T-cell (primary cell): ENCODE measurements at regions not wholly inside any gene's neighbourhood (a gene's known extent, or its start where the extent isn't known, plus 50 kb on each side); places are given as distances from the start of the nearest gene placed in this dataset.
"Not testable (repeated sequence)": the region's sequence is repeated elsewhere in the genome, so short reads cannot be mapped to it uniquely, and the experiment has no call there.

Experiments
- ATAC-seq, 4 experiments: fragments of 200-7000 bp in 3 of 4; fragments of 150-1000 bp in 1 of 4; cut with Tn5 transposase; replicated peaks in 1 of 4; 1 replicate in 3 of 4; 2 replicates in 1 of 4; pipeline ENCODE4 v1.10.0; 2021; ENCODE audit warnings: moderate library complexity in 3 of 4, mild to moderate bottlenecking in 2 of 4, moderate number of reproducible peaks in 1 of 4
- CTCF ChIA-PET, 2 donors: fragments of 300-600 bp; sonication (Branson Sonifier 250); formaldehyde crosslinking; loops; one replicate each; lab custom pipeline; 2022; ENCODE audit warnings: antibody characterized with exemption in 2 of 2; lab: Charles Lee
- POLR2A ChIA-PET, 2 donors: fragments of 300-600 bp; sonication (Branson Sonifier 250); formaldehyde crosslinking; loops; one replicate each; lab custom pipeline; 2022; ENCODE audit warnings: antibody characterized with exemption in 2 of 2; lab: Charles Lee
- DNase-seq, 35 experiments: peaks; one replicate each; pipeline versions ENCODE4 v3.0.0 to v3.0.0-alpha.2; 2013 to 2023
- H3K27ac ChIP-seq: one replicate; pipeline ENCODE4 v1.5.1; 2013; ENCODE audit warnings: low read length
- H3K27me3 ChIP-seq, 2 experiments: replicated peaks in 1 of 2; 1 replicate in 1 of 2; 2 replicates in 1 of 2; pipeline versions ENCODE4 v1.6.1 to v1.7.0; 2013; ENCODE audit warnings: low read length in 1 of 2, mixed read lengths in 1 of 2; ENCODE audit not compliant: control insufficient read depth in 2 of 2, insufficient read depth in 2 of 2; ENCODE audit errors: extremely low read depth in 1 of 2
- H3K36me3 ChIP-seq, 2 donors: 1 replicate in 1 of 2; 2 replicates in 1 of 2; pipeline versions ENCODE4 v1.6.1 to v1.7.0; 2013; ENCODE audit warnings: low read length in 1 of 2; ENCODE audit not compliant: control insufficient read depth in 2 of 2, insufficient read depth in 1 of 2; ENCODE audit errors: extremely low read depth in 1 of 2
- H3K4me1 ChIP-seq, 2 experiments: 1 replicate in 1 of 2; 2 replicates in 1 of 2; pipeline versions ENCODE4 v1.6.1 to v1.7.0; 2013; ENCODE audit warnings: low read length in 2 of 2, mixed read lengths in 1 of 2; ENCODE audit not compliant: insufficient read depth in 2 of 2, control insufficient read depth in 1 of 2; ENCODE audit errors: extremely low read depth in 1 of 2
- H3K4me3 ChIP-seq, 2 donors: 1 replicate in 1 of 2; 2 replicates in 1 of 2; pipeline versions ENCODE4 v1.5.1 to v1.7.0; 2013; ENCODE audit warnings: mild to moderate bottlenecking in 2 of 2, low read length in 1 of 2, moderate library complexity in 1 of 2; ENCODE audit not compliant: control insufficient read depth in 1 of 2; ENCODE audit errors: extremely low read depth in 1 of 2
- H3K9me3 ChIP-seq: 2 replicates; pipeline ENCODE4 v1.7.0; 2013
- H3K27ac Mint-ChIP-seq, 2 donors: one replicate each; pipeline ENCODE4 v1.8.0; 2020 to 2021; ENCODE audit warnings: mild to moderate bottlenecking in 2 of 2, mixed read lengths in 2 of 2
- H3K27me3 Mint-ChIP-seq, 2 donors: one replicate each; pipeline ENCODE4 v1.8.0; 2021 to 2022; ENCODE audit warnings: mixed read lengths in 2 of 2
- H3K36me3 Mint-ChIP-seq: one replicate; pipeline ENCODE4 v1.8.0; 2021; ENCODE audit warnings: mixed read lengths
- H3K4me1 Mint-ChIP-seq, 3 donors: one replicate each; pipeline ENCODE4 v1.8.0; 2020 to 2022; ENCODE audit warnings: mixed read lengths in 3 of 3, mild to moderate bottlenecking in 1 of 3
- H3K4me3 Mint-ChIP-seq, 3 donors: one replicate each; pipeline ENCODE4 v1.8.0; 2020 to 2022; ENCODE audit warnings: mild to moderate bottlenecking in 3 of 3, mixed read lengths in 3 of 3, moderate library complexity in 3 of 3
- H3K9me3 Mint-ChIP-seq, 3 donors: one replicate each; pipeline ENCODE4 v1.8.0; 2020 to 2022; ENCODE audit warnings: mixed read lengths in 3 of 3
- WGBS: methylation state at CpG from one replicate; pipeline ENCODE4 v1.1.5; 2013; ENCODE audit warnings: missing lambda C conversion rate; ENCODE audit not compliant: insufficient coverage; 5-methylcytosine and 5-hydroxymethylcytosine counted together

- Mint-ChIP-seq H3K4me1 (no peaks in the 10 kb centered on the region), H3K4me3 (no peak overlapping the region), H3K9me3 (peaks cover 0 to 5% (median 5%) of the 10 kb centered on the region in 3 donors), H3K36me3 (no peaks in the 10 kb centered on the region), H3K27me3 (peaks cover 24 to 36% of the 10 kb centered on the region in 2 donors), H3K27ac (no peak overlapping the region)
- no peaks in the 10 kb centered on the region for H3K9me3 ChIP-seq
- no peaks in the 10 kb centered on the region for H3K4me1 ChIP-seq
- H3K27ac ChIP-seq = no peak overlapping the region
- ChIA-PET CTCF (no interaction called here), POLR2A (interaction anchor here in 1 of 2 donors (0.5 kb wide), 1 partner anchor 285 kb away, joined by 3 read pairs; no protein-coding TSS in a partner anchor)
- DNase-seq (no peak), ATAC-seq (no peak)
- no peaks in the 10 kb centered on the region for H3K36me3 ChIP-seq
- H3K4me3 ChIP-seq = no peak overlapping the region
- H3K27me3 ChIP-seq = peaks cover 0 to 21% of the 10 kb centered on the region in 2 experiments
- WGBS = 57% methylated on average over 1 of the region's 1 CpG
Observed at GRCh38 chr11:34773211-34773610, 143.0 kb downstream of the APIP start.

- peaks cover 0 to 5% (median 3%) of the 10 kb centered on the region in 3 donors for H3K9me3 Mint-ChIP-seq
- ATAC-seq (no peak), DNase-seq (no peak)
- H3K4me3 Mint-ChIP-seq = no peak overlapping the region
- Histone ChIP-seq H3K4me1 (no peaks in the 10 kb centered on the region), H3K27me3 (peaks cover 0 to 21% of the 10 kb centered on the region in 2 experiments), H3K27ac (no peak overlapping the region), H3K36me3 (no peaks in the 10 kb centered on the region), H3K9me3 (no peaks in the 10 kb centered on the region), H3K4me3 (no peak overlapping the region)
- H3K4me1 Mint-ChIP-seq = no peaks in the 10 kb centered on the region
- no peak overlapping the region for H3K27ac Mint-ChIP-seq
- H3K36me3 Mint-ChIP-seq = no peaks in the 10 kb centered on the region
- CTCF ChIA-PET = no interaction called here
- POLR2A ChIA-PET = no interaction called here
- no CpG with 5 or more reads among the region's 1 CpG for WGBS
- peaks cover 21 to 30% of the 10 kb centered on the region in 2 donors for H3K27me3 Mint-ChIP-seq
Observed at GRCh38 chr11:34770111-34770510, 146.1 kb downstream of the APIP start.

- Histone ChIP-seq H3K36me3 (no peaks in the 10 kb centered on the region), H3K27me3 (peaks cover 0 to 21% of the 10 kb centered on the region in 2 experiments), H3K4me3 (no peak overlapping the region), H3K27ac (no peak overlapping the region), H3K4me1 (no peaks in the 10 kb centered on the region), H3K9me3 (no peaks in the 10 kb centered on the region)
- Mint-ChIP-seq H3K4me1 (no peaks in the 10 kb centered on the region), H3K27ac (no peak overlapping the region), H3K27me3 (peaks cover 19 to 30% of the 10 kb centered on the region in 2 donors), H3K36me3 (no peaks in the 10 kb centered on the region), H3K9me3 (peaks cover 0 to 6% (median 3%) of the 10 kb centered on the region in 3 donors), H3K4me3 (no peak overlapping the region)
- ChIA-PET POLR2A (interaction anchor here in 1 of 2 donors (0.8 kb wide), 1 partner anchor 246 kb away, joined by 5 read pairs; no protein-coding TSS in a partner anchor), CTCF (interaction anchor here in 1 of 2 donors (0.7 kb wide), 1 partner anchor 79 kb away, joined by 5 read pairs; no protein-coding TSS in a partner anchor)
- WGBS = 60% methylated on average over 1 of the region's 2 CpGs
- DNase-seq = no peak
- no peak for ATAC-seq
Observed at GRCh38 chr11:34769224-34769623, 147.0 kb downstream of the APIP start.

DNA sequence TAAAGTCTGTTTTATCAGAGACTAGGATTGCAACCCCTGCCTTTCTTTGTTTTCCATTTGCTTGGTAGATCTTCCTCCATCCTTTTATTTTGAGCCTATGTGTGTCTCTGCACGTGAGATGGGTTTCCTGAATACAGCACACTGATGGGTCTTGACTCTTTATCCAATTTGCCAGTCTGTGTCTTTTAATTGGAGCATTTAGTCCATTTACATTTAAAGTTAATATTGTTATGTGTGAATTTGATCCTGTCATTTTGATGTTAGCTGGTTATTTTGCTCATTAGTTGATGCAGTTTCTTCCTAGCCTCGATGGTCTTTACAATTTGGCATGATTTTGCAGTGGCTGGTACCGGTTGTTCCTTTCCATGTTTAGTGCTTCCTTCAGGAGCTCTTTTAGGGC is 141.7 kb downstream of the EHF start:
- ATAC-seq, H3K36me3 Mint-ChIP-seq, H3K27ac Mint-ChIP-seq, H3K36me3 ChIP-seq, H3K4me3 ChIP-seq, H3K27me3 ChIP-seq, H3K27me3 Mint-ChIP-seq, H3K4me1 ChIP-seq, DNase-seq, H3K4me1 Mint-ChIP-seq, H3K9me3 Mint-ChIP-seq, H3K4me3 Mint-ChIP-seq, POLR2A ChIA-PET, H3K27ac ChIP-seq, H3K9me3 ChIP-seq: not testable (repeated sequence)
- CTCF ChIA-PET = interaction anchor here in 1 of 2 donors (0.6 kb wide), 1 partner anchor 456 kb away, joined by 7 read pairs; no protein-coding TSS in a partner anchor
- no CpG with 5 or more reads among the region's 3 CpGs for WGBS

DNA sequence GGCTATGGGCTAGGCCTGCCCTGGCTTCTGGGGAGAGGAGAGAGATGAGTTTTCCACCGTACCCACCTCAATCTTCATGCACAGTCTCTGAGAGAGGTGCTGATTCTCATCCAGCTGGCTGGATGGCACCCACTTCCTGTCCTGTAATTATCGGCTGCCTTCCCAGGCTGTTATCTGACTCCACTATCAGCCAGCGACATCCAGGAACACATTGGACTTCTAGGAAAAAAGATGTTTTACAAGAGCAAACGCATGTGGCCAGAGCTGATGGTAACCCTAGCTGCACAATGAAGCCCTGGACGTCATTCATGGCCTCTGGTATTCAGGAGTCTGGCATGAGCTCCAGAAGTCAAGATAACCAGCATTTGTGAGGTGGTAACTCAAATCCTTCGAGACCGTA is 137.4 kb downstream of the EHF start:
- no peaks in the 10 kb centered on the region for H3K27me3 ChIP-seq
- H3K36me3 ChIP-seq = no peaks in the 10 kb centered on the region
- H3K9me3 ChIP-seq = no peaks in the 10 kb centered on the region
- peaks cover 7 to 27% of the 10 kb centered on the region in 2 donors for H3K27me3 Mint-ChIP-seq
- POLR2A ChIA-PET = no interaction called here
- CTCF ChIA-PET = no interaction called here
- H3K27ac ChIP-seq = no peak overlapping the region
- no peaks in the 10 kb centered on the region for H3K36me3 Mint-ChIP-seq
- no peak for ATAC-seq
- H3K9me3 Mint-ChIP-seq = peaks cover 0 to 2% (median 0%) of the 10 kb centered on the region in 3 donors
- no peak overlapping the region for H3K4me3 Mint-ChIP-seq
- H3K27ac Mint-ChIP-seq = no peak overlapping the region
- no peak overlapping the region for H3K4me3 ChIP-seq
- H3K4me1 Mint-ChIP-seq = no peaks in the 10 kb centered on the region
- H3K4me1 ChIP-seq = no peaks in the 10 kb centered on the region
- 72% methylated on average over 5 of the region's 7 CpGs for WGBS
- no peak for DNase-seq

DNA sequence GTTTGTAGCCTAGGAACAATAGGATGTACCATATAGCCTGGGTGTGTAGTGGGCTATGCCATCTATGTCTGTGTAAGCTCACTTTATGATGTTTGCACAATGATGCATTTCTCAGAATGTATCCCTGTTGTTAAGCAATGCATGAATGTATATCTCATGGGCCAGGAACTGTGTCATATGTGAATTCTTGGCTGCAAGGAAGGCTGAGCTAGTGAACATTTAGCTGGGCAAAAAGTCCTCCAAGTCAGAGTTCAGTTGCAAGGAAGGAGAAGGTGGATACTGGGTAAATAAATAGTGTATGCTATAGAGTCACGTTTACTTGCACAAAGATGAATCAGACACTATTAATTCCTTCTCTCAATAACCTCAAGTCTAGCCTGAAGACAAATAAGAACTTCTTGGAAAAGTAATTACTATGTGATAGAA is 136.1 kb downstream of the EHF start:
- H3K9me3 ChIP-seq = no peaks in the 10 kb centered on the region
- Mint-ChIP-seq H3K27ac (no peak overlapping the region), H3K4me1 (no peaks in the 10 kb centered on the region), H3K4me3 (no peak overlapping the region), H3K27me3 (peaks cover 7 to 27% of the 10 kb centered on the region in 2 donors), H3K9me3 (no peaks in the 10 kb centered on the region), H3K36me3 (no peaks in the 10 kb centered on the region)
- ChIA-PET POLR2A (no interaction called here), CTCF (no interaction called here)
- no CpG with 5 or more reads among the region's 1 CpG for WGBS
- no peaks in the 10 kb centered on the region for H3K4me1 ChIP-seq
- H3K27me3 ChIP-seq = no peaks in the 10 kb centered on the region
- H3K27ac ChIP-seq = no peak overlapping the region
- ATAC-seq (no peak), DNase-seq (no peak)
- no peaks in the 10 kb centered on the region for H3K36me3 ChIP-seq
- H3K4me3 ChIP-seq = no peak overlapping the region

DNA sequence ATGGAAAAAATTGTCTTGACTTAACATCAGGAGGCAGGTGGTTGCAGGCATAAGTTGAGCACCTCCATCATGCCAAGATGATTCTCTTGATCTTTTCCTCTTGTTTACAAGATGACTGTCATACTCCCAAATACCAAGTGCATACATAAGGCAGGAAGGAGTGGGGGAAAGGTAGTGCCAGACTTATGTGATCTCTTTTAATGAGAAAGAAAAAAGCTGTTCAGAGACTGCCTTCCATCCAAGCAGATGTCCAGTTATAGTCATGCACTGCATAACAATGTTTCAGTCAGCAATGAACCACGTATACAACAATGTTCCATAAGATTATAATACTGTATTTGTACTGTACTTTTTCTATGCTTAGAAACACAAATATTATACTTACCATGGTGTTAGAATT is 135.7 kb downstream of the EHF start:
- Histone ChIP-seq H3K9me3 (no peaks in the 10 kb centered on the region), H3K4me1 (no peaks in the 10 kb centered on the region), H3K27ac (no peak overlapping the region), H3K4me3 (no peak overlapping the region), H3K36me3 (no peaks in the 10 kb centered on the region), H3K27me3 (no peaks in the 10 kb centered on the region)
- no peak for ATAC-seq
- no peak for DNase-seq
- ChIA-PET POLR2A (no interaction called here), CTCF (no interaction called here)
- Mint-ChIP-seq H3K9me3 (no peaks in the 10 kb centered on the region), H3K36me3 (no peaks in the 10 kb centered on the region), H3K4me3 (no peak overlapping the region), H3K4me1 (no peaks in the 10 kb centered on the region), H3K27ac (no peak overlapping the region), H3K27me3 (peaks cover 8 to 30% of the 10 kb centered on the region in 2 donors)
- no CpG with 5 or more reads among the region's 1 CpG for WGBS
